Mammary epithelial cell (primary cell): ENCODE measurements at regions not wholly inside any gene's neighbourhood (a gene's known extent, or its start where the extent isn't known, plus 50 kb on each side); places are given as distances from the start of the nearest gene placed in this dataset.

Source experiments
- CTCF ChIP-seq, 2 donors: IDR thresholded peaks in 1 of 2; conservative IDR thresholded peaks in 1 of 2; 2 replicates each; pipeline ENCODE4 v1.5.1; 2011 to 2012; ENCODE audit warnings: inconsistent platforms in 2 of 2, low read length in 2 of 2, mild to moderate bottlenecking in 2 of 2, control low read depth in 1 of 2, low read depth in 1 of 2; ENCODE audit not compliant: insufficient read depth in 1 of 2; ENCODE audit errors: extremely low read depth in 1 of 2
- EZH2 ChIP-seq: IDR thresholded peaks from 2 replicates; pipeline ENCODE4 v1.6.1; 2012; ENCODE audit warnings: low read length, inconsistent platforms, borderline replicate concordance

GRCh38 chr12:46574847-46575246 is 202.3 kb upstream of the SLC38A2 start:
- TF ChIP-seq CTCF (conservative IDR thresholded peaks at IDR 0.05 in 1 of 2, IDR thresholded peaks at IDR 0.05 in 1 of 2; ENCODE audit: extremely low read depth in 1 of 2, insufficient read depth in 1 of 2, low read depth in 1 of 2, low read length in 2 of 2) (no peak), EZH2 (no peak)
